HCT116 (cell line): ENCODE measurements at regions not wholly inside any gene's neighbourhood (a gene's known extent, or its start where the extent isn't known, plus 50 kb on each side); places are given as distances from the start of the nearest gene placed in this dataset.

Experiments used
- ATAC-seq: fragments of 200-7000 bp; cut with Tn5 transposase; 2 replicates; pipeline ENCODE4 v1.9.1; 2020; ENCODE audit warnings: mild to moderate bottlenecking, moderate library complexity
- BruUV-seq: library from RNA; stranded (reverse); fragments of 400-500 nt; replicated peaks from 2 replicates; lab custom pipeline; 2021; lab: Mats Ljungman, UMichigan
- CTCF ChIA-PET: fragments of 300-600 bp; sonication (Branson Sonifier 250); formaldehyde crosslinking; loops from one replicate; lab custom pipeline; 2021; ENCODE audit warnings: antibody characterized with exemption; lab: Charles Lee
- POLR2A ChIA-PET: fragments of 300-600, 350-600 bp; sonication (Branson Sonifier 250); formaldehyde crosslinking; loops from one replicate; lab custom pipeline; 2021; ENCODE audit warnings: antibody characterized with exemption; lab: Charles Lee
- RAD21 ChIA-PET, 2 experiments: fragments of 300-600 bp; sonication (Branson Sonifier 250); formaldehyde crosslinking; loops; one replicate each; lab custom pipeline; 2023; ENCODE audit warnings: low total read pairs in 2 of 2; ENCODE audit not compliant: uncharacterized antibody in 2 of 2, unreplicated experiment in 2 of 2, low non-redundant PET in 1 of 2; lab: Charles Lee
- DNase-seq: peaks from one replicate; pipeline ENCODE4 v3.0.0-alpha.2; 2010; ENCODE audit warnings: low read depth, low spot score
- H2AFZ ChIP-seq: fragments of 200-600 bp; shearing (Covaris generic), sonication (generic); 2 replicates; pipeline ENCODE4 v1.6.1; 2017; ENCODE audit warnings: low read depth, mixed run types, mixed read lengths, antibody characterized with exemption, low read length; ENCODE audit not compliant: poor library complexity, severe bottlenecking
- H3K27ac ChIP-seq: 2 replicates; pipeline ENCODE4 v1.5.1; 2012; ENCODE audit warnings: low read depth, low read length
- H3K27me3 ChIP-seq: fragments of 200-600 bp; sonication (generic); 2 replicates; pipeline ENCODE4 v1.6.1; 2016; ENCODE audit warnings: mixed run types, low read length, mixed read lengths; ENCODE audit not compliant: insufficient read depth
- H3K36me3 ChIP-seq, 2 experiments: fragments of 200-500 bp in 1 of 2; fragments of 200-600 bp in 1 of 2; sonication (Bioruptor generic) in 1 of 2; sonication (generic) in 1 of 2; 2 replicates each; pipeline versions ENCODE4 v1.5.1 to v1.6.1; 2014 to 2016; ENCODE audit warnings: low read length in 2 of 2, inconsistent platforms in 1 of 2, mixed read lengths in 1 of 2, mixed run types in 1 of 2; ENCODE audit not compliant: insufficient read depth in 2 of 2, control insufficient read depth in 1 of 2
- H3K4me1 ChIP-seq, 2 experiments: fragments of 200-600 bp in 1 of 2; sonication (generic) in 1 of 2; 2 replicates each; pipeline versions ENCODE4 v1.5.1 to v1.6.1; 2012 to 2017; ENCODE audit warnings: low read length in 2 of 2, inconsistent platforms in 1 of 2, mild to moderate bottlenecking in 1 of 2, mixed read lengths in 1 of 2, mixed run types in 1 of 2, moderate library complexity in 1 of 2; ENCODE audit not compliant: insufficient read depth in 2 of 2, control insufficient read depth in 1 of 2
- H3K4me2 ChIP-seq: fragments of 200-600 bp; sonication (generic); 2 replicates; pipeline ENCODE4 v1.6.1; 2017; ENCODE audit warnings: mixed run types, low read length, mixed read lengths
- H3K4me3 ChIP-seq, 2 experiments: fragments of 200-600 bp in 1 of 2; sonication (generic) in 1 of 2; replicated peaks in 1 of 2; 2 replicates each; pipeline ENCODE4 v1.5.1; 2011 to 2016; ENCODE audit warnings: low read length in 2 of 2, control low read depth in 1 of 2, low read depth in 1 of 2, mild to moderate bottlenecking in 1 of 2, mixed read lengths in 1 of 2, mixed run types in 1 of 2
- H3K79me2 ChIP-seq: fragments of 200-600 bp; sonication (generic); 2 replicates; pipeline ENCODE4 v1.6.1; 2017; ENCODE audit warnings: mild to moderate bottlenecking, mixed run types, low read length, moderate library complexity, mixed read lengths; ENCODE audit not compliant: insufficient read depth
- H3K9ac ChIP-seq: fragments of 200-600 bp; sonication (generic); 2 replicates; pipeline ENCODE4 v1.6.1; 2016; ENCODE audit warnings: low read length, mixed read lengths
- H3K9me2 ChIP-seq: fragments of 200-600 bp; sonication (generic), shearing (Covaris generic); 2 replicates; pipeline ENCODE4 v1.6.1; 2017; ENCODE audit warnings: mixed run types, mild to moderate bottlenecking, moderate library complexity; ENCODE audit not compliant: insufficient read depth
- H3K9me3 ChIP-seq, 2 experiments: fragments of 200-500 bp in 1 of 2; fragments of 200-600 bp in 1 of 2; sonication (Bioruptor generic) in 1 of 2; sonication (generic) in 1 of 2; 2 replicates each; pipeline ENCODE4 v1.6.1; 2014 to 2017; ENCODE audit warnings: low read length in 2 of 2, mixed read lengths in 2 of 2, inconsistent platforms in 1 of 2, low read depth in 1 of 2, mild to moderate bottlenecking in 1 of 2, mixed run types in 1 of 2, moderate library complexity in 1 of 2; ENCODE audit not compliant: control insufficient read depth in 1 of 2, insufficient read depth in 1 of 2
- H4K20me1 ChIP-seq: fragments of 200-600 bp; sonication (generic), shearing (Covaris generic); 2 replicates; pipeline ENCODE4 v1.6.1; 2017; ENCODE audit warnings: mixed run types, mild to moderate bottlenecking, moderate library complexity; ENCODE audit not compliant: insufficient read depth
- CEBPB ChIP-seq: IDR thresholded peaks from 2 replicates; pipeline ENCODE4 v1.6.1; 2012; ENCODE audit warnings: low read depth
- ELF1 ChIP-seq: IDR thresholded peaks from 2 replicates; pipeline ENCODE4 v1.6.1; 2012; ENCODE audit warnings: low read depth, borderline replicate concordance
- FOSL1 ChIP-seq: IDR thresholded peaks from 2 replicates; pipeline ENCODE4 v1.6.1; 2012; ENCODE audit warnings: low read depth
- JUND ChIP-seq: IDR thresholded peaks from 2 replicates; pipeline ENCODE4 v1.6.1; 2012
- RAD21 ChIP-seq: IDR thresholded peaks from 2 replicates; pipeline ENCODE4 v1.6.1; 2012; ENCODE audit warnings: low read depth, mild to moderate bottlenecking
- REST ChIP-seq: IDR thresholded peaks from 2 replicates; pipeline ENCODE4 v1.6.1; 2012; ENCODE audit warnings: low read depth
- SRF ChIP-seq: IDR thresholded peaks from 2 replicates; pipeline ENCODE4 v1.6.1; 2012; ENCODE audit warnings: low read depth
- intact Hi-C: fragments of 100-400 bp; cut with micrococcal nuclease; formaldehyde crosslinking; loops from 2 replicates; pipeline ENCODE4 v1.10.0; 2022

- RAD21 ChIA-PET = no interaction called here
Observed at GRCh38 chr4:141389649-141390048, 169.0 kb downstream of the ZNF330 start.

More at GRCh38 chr4:141389649-141390048, 169.0 kb downstream of the ZNF330 start:
- TF ChIP-seq REST = no peak
- no peak for TF ChIP-seq RAD21
- TF ChIP-seq SRF = no peak
- TF ChIP-seq ELF1 = no peak
- TF ChIP-seq CEBPB = no peak
- no peak for TF ChIP-seq JUND
- TF ChIP-seq FOSL1 = no peak
- ATAC-seq = no peak
- Histone ChIP-seq H3K9ac (no peak overlapping the region), H3K36me3 (no peaks in the 10 kb centered on the region), H4K20me1 (no peaks in the 10 kb centered on the region), H3K4me1 (no peaks in the 10 kb centered on the region), H3K79me2 (no peaks in the 10 kb centered on the region), H2AFZ (no peak overlapping the region), H3K9me2 (no peaks in the 10 kb centered on the region), H3K4me3 (no peak overlapping the region), H3K4me2 (no peak overlapping the region), H3K27ac (no peak overlapping the region), H3K27me3 (no peaks in the 10 kb centered on the region), H3K9me3 (no peaks in the 10 kb centered on the region)
- no TSS peak for BruUV-seq
- POLR2A ChIA-PET = no interaction called here
- intact Hi-C loops = no loop called here
- no peak for DNase-seq
- CTCF ChIA-PET = no interaction called here
